GM21576 (cell line): ENCODE measurements at regions not wholly inside any gene's neighbourhood (a gene's known extent, or its start where the extent isn't known, plus 50 kb on each side); places are given as distances from the start of the nearest gene placed in this dataset.

ENCODE experiments used
- ATAC-seq: cut with Tn5 transposase; IDR thresholded peaks from one replicate; pipeline ENCODE4 v1.9.1; 2021; ENCODE audit warnings: mild to moderate bottlenecking, moderate library complexity; ENCODE audit not compliant: unreplicated experiment

- no peak for ATAC-seq
Measured at GRCh38 chr6:74145931-74146330, 449.9 kb downstream of the CD109 start.

DNA sequence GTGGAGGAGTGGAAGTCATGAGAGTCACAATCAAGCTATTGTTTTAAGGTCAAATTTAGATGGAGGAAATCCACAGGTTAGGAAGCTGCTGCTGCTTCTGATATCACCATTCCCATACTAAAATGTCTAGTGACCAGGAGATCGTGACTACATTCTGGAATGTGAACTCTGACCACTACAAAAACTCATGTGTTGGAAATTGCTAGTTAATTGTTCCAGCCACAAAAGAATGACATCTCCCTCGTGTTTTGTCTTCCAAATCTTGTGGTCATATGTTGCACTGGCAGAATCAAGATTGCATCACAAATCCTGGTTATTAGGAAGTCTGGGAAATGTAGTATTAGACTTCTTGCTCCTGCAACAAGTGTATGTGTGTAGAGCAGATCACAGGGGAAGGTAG, 441.9 kb downstream of the CD109 start:
- no peak for ATAC-seq

- no peak for ATAC-seq
Measured at GRCh38 chr6:74134327-74134726, 438.3 kb downstream of the CD109 start.

- no peak for ATAC-seq
Measured at GRCh38 chr6:74133073-74133472, 437.1 kb downstream of the CD109 start.

GRCh38 chr6:74130641-74131040, 434.6 kb downstream of the CD109 start:
- ATAC-seq = no peak

GRCh38 chr6:74128536-74128935, 432.5 kb downstream of the CD109 start:
- no peak for ATAC-seq

DNA sequence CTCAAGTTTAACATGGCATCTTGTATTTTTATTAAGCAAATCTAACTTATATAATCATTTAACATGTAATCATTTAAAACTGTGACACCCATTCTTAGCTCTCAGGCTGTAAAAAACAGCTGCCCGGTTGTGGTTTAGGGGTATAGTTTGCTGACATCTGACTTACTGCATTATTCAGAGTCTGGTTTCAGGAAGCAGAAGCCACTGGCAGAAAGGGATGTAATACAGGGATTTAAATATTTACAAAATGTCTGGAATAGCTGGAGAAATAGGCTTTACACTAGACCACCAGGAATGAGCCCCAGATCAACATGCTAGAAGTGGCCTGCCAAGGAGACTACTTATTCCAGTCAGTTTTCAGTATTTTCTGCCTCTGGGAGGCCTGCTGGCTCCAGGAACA, 421.1 kb downstream of the CD109 start:
- no peak for ATAC-seq

GRCh38 chr6:74115674-74116073, 419.7 kb downstream of the CD109 start:
- no peak for ATAC-seq

DNA sequence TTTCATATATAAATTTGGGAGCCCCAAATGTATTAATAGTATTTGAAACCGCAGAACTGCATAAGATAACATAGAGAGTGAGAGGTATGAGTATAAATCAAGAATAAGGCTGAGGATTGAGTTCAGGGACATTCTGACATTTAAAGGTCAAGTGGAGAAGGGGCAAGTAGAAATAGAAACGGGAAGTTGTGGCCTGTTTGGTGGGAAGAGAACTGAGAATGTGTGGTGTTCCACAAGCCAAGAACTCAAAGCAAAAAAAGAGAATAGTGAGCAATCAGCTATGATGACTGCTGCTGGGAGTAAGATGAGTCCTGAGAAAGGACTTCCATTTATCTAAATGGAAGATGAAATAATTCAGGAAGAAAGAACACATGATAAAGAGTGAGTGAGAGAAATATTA, 418.4 kb downstream of the CD109 start:
- ATAC-seq = peak; percentile 60

GRCh38 chr6:74113901-74114300, 417.9 kb downstream of the CD109 start:
- no peak for ATAC-seq

DNA sequence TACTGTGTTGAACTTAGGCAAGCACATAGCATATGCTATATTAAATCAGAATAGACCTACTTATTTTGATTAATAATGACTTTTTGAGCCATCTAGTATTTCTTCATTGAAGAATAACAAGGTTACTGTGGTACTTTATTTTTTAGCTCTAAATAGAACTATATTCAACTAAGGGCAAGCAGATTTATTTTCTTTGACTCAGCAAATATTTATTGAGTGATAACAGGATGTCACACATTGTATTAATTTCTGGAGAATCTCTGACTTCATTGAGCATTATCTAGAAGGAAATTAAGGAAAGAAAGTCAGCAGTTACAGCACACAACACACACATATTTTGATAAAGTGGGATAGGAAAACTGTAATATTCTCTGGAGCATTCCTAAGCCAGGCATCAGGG, 407.4 kb downstream of the CD109 start:
- ATAC-seq = no peak

DNA sequence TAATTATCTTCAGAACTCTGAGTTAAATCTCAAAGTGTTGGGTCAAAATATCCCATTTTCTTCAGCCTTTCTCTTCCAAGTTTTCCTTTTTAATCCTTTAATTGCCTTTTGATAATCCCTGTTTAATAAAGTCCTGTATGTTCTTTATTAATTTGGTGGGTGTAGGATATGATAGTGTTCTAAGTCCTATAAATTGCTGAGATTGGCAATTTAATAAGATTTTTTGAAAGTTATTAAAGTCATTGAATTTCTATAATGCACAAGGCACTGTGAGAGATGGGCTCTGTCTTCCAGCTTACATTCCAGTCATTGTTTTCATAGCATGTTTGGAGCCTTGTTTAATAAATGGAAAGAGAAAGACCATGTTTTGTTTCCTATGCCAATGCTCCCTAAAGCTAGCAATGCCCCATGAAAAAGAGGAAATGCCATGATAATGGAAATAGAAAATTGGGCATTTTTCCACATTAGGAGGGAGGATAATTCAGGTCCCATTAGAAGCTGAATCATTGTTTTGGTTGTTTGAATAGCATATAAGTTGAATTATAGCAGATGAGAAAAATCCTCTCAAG, 404.8 kb downstream of the CD109 start:
- ATAC-seq = no peak

DNA sequence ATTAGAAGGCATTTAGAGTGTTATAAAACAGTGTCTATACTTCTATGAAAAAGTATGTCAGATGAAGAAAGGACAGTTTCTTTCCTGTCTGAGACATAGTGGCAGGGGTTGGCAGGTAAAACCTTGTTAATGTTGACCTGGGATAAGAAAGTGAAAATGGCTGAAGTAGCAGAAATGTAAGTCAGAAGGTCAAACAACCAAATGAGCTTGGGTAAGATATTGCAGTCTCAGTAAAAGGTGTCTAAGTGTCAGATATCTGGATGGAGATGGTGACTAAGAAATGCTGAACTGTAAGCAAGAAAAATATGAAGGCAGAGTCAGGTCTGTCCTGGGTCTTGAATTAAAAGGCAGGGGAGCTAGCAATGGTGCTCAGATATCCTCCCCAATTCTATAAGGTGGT, 400.3 kb downstream of the CD109 start:
- ATAC-seq = no peak

DNA sequence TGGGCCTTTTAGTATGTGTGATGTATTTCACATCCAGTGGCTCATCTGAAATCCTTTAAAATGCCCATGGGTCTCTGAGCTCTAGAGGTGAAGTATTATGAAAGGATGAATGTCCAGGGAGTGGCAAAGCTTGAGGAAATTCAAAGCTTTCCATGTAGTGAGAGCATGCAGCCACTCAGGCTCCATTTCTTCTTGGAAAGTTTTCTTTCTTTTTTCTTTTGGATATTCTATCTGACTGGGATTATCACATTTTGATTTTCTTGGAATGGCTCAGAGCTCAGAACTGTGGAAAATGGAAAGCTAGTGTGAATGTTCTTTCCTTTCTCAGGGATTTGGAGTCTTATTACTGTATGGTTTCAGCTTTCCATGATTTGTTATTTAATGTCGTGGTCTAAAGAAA, 397.4 kb downstream of the CD109 start:
- ATAC-seq = no peak

DNA sequence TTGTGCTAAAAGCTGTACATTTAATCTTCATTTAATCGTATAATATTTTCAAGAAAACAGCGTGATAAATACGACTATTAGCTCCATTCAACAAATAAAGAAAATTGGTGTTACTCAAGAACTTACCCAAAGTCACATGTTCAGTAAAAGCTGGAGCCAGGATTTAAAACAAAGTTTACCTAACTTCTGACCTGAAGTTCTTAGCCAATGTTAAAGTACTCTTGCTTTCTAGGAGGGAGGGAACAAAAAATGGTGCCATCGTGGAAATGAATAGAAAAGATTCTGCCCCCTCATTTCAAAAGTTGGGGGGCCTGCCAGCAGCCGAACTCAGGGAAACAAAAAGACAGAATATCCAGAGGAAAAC, 395.8 kb downstream of the CD109 start:
- ATAC-seq = no peak

GRCh38 chr6:74091136-74091793, 395.3 kb downstream of the CD109 start:
- ATAC-seq = no peak

DNA sequence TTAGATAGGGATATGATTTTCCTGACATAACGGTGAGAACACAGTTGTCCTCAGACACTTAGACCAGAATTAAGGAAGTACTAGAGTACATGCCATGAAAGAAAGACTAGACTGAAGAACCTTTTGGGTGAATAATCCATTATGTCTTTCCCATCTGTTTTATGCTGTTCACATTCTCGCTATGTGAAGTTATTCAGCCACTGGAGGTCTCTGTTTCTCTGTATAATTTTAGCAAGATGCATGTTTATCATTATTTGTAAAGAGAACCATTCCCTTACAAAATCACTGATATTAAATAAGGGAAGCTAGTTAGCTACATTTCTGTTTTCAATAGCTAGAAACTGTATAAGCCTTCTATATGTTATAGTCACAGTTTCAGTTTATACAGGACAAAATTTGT, 391.9 kb downstream of the CD109 start:
- no peak for ATAC-seq

GRCh38 chr6:74075896-74076295, 379.9 kb downstream of the CD109 start:
- no peak for ATAC-seq

DNA sequence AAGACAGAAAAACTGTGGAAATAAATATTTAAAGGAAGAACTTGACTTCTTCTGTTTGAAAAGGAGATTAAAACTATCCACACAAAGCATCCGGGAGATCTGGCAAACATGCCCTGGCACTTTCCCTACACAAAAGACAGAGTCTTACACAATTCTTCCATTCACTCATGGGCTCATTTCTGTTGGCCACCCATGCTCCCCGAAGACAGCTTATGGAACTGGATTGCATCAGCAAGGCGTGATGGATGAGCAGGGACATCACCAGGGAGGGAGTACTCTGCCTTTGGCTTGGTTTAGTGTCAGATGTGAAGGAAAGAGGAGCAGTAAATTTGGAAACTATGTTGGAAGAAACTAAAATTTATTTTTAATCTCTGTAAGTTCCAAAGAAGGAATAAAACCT, 379.3 kb downstream of the CD109 start:
- no peak for ATAC-seq

DNA sequence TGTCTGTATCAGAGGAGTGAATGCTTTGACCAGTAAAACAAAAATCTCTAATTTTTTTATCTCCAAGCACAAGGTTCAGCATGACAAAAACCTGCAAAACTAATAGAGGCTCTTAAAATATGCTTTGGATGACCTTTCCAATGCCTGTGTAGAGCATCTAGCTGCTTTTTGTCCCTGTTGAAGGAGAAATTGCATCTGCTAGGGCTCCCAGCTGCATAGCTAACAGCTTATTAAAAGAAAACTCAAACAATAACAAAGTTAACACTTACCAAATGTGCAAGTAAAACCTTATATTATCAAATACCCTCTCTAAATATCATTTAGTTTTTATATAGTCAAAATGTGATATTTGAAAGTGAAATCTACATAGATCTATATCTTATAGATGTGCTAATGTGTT, 378.6 kb downstream of the CD109 start:
- ATAC-seq = no peak

DNA sequence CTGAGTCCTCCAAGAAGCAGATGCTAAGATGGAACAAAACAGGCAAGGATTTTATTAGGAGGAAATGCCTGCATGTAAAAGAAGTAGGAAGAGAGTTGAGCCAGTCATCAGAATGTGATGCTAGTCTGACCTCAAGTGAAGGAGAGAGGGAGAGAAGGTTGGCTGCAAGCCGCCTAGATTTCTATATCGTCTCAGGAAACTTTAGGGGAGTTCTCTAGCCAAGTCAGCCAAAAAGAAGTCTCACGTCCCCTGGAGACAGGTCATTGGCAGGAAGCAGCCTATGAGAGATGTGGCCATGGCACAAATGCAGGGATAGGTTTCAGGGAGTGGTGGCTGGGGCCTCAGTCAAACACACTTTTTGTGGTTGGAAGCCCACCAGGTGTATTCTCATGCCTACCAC, 378.0 kb downstream of the CD109 start:
- no peak for ATAC-seq

DNA sequence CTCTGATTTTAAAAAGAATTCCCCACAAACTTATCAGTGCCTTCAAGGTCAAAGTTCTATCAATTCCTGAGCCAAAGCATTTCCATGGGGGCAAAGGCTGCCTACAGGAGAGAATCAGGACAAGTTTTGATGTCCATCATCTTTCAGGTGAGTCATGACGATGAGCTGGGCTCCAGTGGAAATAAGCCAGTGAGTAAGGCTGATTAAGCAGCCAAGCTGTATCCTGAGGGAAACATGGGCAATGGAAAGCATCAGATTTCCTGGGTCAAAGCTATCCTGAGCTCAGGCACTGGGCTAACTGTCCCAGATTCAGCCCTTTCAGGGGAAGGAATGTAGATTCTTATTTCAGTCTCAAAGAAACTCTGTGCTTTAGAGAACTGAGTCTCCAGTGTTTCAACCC, 377.4 kb downstream of the CD109 start:
- ATAC-seq = no peak

DNA sequence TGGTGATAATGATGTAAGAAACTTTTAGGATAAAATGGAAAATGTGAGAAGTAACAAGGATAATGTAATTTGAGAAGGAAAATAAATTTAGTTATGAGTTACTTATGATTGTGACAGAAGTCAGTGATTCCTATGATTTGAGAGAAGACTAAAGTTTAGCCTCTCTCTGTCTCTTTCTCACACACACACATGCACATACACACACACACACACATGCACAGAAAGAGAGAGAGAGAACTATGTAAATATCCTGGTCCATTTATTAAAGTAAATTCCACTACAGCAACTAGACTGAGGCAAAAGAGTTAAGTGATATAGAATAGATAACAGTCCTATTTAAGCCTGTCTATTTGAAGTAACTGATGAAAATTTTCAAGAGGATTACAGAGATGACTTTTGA, 375.2 kb downstream of the CD109 start:
- ATAC-seq = no peak
